ENCODE measurements at regions not wholly inside any gene's neighbourhood (a gene's known extent, or its start where the extent isn't known, plus 50 kb on each side); places are given as distances from the start of the nearest gene placed in this dataset.

DNA sequence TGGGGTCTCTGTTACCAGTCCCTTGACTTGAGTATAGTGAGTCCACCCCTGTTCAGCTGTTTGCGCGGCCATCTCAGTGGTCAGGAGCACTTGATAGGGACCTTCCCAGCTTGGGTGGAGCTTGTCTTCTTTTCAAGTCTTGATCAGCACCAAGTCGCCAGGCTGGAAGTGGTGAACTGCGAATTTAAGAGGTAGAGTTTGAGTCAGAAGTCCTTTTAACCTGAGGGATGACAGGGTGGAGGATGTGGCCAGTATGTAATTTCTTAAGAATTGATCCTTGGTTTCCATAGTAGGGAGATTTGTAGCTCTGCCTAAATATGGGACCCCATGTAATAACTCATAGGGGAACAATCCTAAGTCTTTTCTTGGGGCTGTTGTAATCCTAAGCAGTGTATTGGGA is 86.3 kb upstream of the XCR1 start:
- TF ChIP-seq ZFP3 (CRISPR knock-in tag; IDR thresholded peaks at IDR 0.05) (no peak), ZFP30 (CRISPR knock-in tag; IDR thresholded peaks at IDR 0.05) (no peak), RARB (CRISPR knock-in tag; IDR thresholded peaks at IDR 0.05) (no peak), ZC3H10 (CRISPR knock-in tag; IDR thresholded peaks at IDR 0.05) (no peak), GLIS3 (CRISPR knock-in tag; IDR thresholded peaks at IDR 0.05) (no peak)
- TF ChIP-seq, protein P1, sequence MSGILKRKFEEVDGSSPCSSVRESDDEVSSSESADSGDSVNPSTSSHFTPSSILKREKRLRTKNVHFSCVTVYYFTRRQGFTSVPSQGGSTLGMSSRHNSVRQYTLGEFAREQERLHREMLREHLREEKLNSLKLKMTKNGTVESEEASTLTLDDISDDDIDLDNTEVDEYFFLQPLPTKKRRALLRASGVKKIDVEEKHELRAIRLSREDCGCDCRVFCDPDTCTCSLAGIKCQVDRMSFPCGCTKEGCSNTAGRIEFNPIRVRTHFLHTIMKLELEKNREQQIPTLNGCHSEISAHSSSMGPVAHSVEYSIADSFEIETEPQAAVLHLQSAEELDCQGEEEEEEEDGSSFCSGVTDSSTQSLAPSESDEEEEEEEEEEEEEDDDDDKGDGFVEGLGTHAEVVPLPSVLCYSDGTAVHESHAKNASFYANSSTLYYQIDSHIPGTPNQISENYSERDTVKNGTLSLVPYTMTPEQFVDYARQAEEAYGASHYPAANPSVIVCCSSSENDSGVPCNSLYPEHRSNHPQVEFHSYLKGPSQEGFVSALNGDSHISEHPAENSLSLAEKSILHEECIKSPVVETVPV (CRISPR knock-in tag; IDR thresholded peaks at IDR 0.05) = no peak
